ENCODE measurements at regions not wholly inside any gene's neighbourhood (a gene's known extent, or its start where the extent isn't known, plus 50 kb on each side); places are given as distances from the start of the nearest gene placed in this dataset.

DNA sequence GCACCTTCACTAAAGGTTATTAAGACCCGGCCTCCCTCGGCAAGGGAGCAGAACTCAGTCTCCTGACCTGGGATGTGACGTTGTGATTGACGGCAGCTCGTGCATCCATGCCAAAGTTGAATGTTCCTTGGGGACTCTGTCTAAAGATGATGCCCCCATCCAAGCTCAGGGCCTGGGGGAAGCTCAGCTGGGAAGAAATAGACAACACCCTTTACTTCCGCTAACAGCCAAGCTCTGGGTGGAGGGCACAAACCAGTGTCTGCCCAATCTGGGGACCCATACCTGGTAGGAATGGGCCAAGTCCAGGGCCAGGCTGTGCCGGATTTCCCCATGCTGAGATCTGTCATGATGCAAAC is 95.4 kb downstream of the RMI2 start:
- TF ChIP-seq, protein P1, sequence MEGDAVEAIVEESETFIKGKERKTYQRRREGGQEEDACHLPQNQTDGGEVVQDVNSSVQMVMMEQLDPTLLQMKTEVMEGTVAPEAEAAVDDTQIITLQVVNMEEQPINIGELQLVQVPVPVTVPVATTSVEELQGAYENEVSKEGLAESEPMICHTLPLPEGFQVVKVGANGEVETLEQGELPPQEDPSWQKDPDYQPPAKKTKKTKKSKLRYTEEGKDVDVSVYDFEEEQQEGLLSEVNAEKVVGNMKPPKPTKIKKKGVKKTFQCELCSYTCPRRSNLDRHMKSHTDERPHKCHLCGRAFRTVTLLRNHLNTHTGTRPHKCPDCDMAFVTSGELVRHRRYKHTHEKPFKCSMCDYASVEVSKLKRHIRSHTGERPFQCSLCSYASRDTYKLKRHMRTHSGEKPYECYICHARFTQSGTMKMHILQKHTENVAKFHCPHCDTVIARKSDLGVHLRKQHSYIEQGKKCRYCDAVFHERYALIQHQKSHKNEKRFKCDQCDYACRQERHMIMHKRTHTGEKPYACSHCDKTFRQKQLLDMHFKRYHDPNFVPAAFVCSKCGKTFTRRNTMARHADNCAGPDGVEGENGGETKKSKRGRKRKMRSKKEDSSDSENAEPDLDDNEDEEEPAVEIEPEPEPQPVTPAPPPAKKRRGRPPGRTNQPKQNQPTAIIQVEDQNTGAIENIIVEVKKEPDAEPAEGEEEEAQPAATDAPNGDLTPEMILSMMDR (IDR thresholded peaks at IDR 0.05; ENCODE audit: insufficient read depth, low read length) = no peak
- DNase-seq (ENCODE audit: low read depth) = no peak
- H3K4me3 ChIP-seq (ENCODE audit: low read depth, low read length) = no peak overlapping the region

DNA sequence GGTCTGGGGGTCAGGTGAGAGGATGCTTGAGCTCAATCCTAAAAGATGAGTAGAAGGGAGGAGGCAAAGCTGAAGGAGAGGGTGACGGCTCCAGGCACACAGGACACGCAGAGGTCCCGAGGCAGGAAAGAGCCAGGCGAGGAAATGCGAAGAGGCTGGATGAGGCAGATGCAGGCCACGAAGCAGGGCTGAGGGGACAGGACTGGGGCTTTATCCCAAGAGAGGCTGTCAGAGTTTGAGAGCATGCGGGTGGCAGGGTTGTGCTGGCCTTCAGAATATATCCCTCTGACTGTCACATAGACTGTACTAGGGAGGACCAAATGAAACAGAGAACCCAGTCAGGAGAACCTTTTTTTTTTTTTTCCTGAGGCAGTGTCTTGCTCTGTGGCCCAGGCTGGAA is 100.2 kb downstream of the RMI2 start:
- H3K4me3 ChIP-seq (ENCODE audit: low read depth, low read length) = no peak overlapping the region
- TF ChIP-seq, protein P1 (IDR thresholded peaks at IDR 0.05; ENCODE audit: insufficient read depth, low read length) = no peak
- no peak for DNase-seq (ENCODE audit: low read depth)

DNA sequence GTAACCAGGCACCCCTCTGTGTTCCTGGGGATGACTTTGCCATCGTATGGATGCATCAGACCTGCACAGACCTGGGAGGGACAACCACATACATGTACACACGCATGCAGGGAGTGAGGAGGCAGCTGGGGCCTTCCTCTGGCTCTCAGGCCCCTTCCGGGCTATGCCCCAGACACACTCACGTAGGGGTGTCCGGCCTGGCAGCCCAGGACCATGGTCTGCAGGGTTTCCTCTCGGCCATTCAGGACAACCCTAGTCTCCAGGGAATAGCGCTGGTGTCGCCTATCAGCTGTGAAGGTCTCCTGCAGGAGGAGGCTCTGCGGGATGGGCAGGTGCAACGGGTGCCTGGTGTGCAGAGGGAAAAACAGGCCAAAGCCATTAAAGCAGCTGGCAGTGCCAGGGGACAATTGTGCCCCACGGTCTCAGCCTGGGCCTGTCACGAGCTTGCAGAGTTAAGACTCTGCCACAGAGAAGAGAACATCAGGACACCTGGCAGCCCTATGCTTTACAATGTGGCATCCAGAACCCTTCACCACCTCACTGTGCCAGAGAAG is 101.4 kb downstream of the RMI2 start:
- no peak for DNase-seq (ENCODE audit: low read depth)
- no peak overlapping the region for H3K4me3 ChIP-seq (ENCODE audit: low read depth, low read length)
- TF ChIP-seq, protein P1 (IDR thresholded peaks at IDR 0.05; ENCODE audit: insufficient read depth, low read length) = no peak

DNA sequence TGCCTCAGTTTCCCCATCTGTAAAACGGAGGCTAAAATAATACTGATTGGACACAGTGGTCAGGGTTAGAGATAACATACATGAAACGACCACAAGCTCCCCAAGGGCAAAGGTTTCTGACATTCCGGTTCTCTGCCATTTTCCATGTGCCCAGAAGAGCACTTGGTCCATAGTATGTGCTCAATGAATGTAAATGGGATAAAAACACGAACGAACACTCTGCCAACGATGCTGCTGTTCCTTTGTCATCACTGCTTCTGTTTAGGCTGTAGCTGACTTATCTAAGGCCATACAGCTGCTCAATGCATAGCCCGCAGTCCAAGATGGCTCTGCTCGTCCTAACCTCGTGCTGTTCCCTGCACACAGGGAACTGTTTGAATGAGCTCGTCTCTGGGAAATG is 102.0 kb downstream of the RMI2 start:
- TF ChIP-seq, protein P1 (IDR thresholded peaks at IDR 0.05; ENCODE audit: insufficient read depth, low read length) = no peak
- no peak for DNase-seq (ENCODE audit: low read depth)
- H3K4me3 ChIP-seq (ENCODE audit: low read depth, low read length) = no peak overlapping the region

DNA sequence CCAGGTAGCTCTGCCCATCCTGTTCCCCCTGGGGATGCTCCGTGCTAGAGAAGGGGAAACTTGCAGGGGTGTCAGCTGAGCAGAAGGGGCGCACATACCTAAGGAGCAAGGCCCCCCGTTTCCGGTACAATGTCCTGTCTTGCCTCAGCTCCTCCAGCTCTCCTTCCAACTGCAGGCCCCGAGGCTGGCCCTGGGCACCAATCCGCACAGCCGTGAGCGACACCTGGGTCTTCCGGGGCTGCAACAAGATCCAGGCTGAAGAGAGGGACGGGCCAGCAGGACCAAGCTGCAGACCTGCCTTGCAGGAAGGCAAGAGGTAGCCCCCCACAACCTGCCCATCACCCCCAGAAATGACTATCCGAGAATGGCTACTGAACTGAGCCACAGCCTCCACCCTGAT is 102.6 kb downstream of the RMI2 start:
- DNase-seq (ENCODE audit: low read depth) = no peak
- H3K4me3 ChIP-seq (ENCODE audit: low read depth, low read length) = no peak overlapping the region
- TF ChIP-seq, protein P1 (IDR thresholded peaks at IDR 0.05; ENCODE audit: insufficient read depth, low read length) = no peak

DNA sequence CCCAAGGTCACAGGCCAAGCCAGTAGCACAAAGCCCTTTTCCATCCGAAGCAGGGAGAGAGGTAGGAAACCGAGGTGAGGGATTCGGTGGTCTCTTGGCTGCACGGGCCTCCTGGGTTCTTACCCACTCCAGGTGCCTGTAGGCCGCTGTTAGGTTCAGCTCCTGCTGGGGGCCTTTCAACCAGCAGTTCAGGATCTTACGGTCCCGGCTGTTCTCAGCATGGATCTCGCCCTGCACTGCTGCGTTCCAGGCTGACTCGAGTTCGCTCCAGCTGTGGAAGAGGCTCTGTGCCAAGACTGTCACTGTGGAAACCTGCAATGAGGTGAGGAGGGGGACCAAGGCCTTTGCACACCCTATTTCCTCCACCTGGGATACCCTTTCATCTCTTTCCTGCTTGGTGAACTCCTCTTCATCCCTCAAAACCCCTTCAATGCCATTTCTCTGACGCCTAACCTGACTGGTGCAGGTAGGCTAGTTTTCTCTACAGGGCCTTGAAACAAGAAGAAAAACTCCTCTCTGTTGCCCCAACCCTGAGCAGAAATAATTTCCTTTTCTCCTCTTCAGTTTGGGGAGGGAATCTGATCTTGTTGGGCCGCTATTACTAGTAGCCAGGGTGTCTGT is 103.6 kb downstream of the RMI2 start:
- TF ChIP-seq, protein P1 (IDR thresholded peaks at IDR 0.05; ENCODE audit: insufficient read depth, low read length) = no peak
- DNase-seq (ENCODE audit: low read depth) = no peak
- no peak overlapping the region for H3K4me3 ChIP-seq (ENCODE audit: low read depth, low read length)

DNA sequence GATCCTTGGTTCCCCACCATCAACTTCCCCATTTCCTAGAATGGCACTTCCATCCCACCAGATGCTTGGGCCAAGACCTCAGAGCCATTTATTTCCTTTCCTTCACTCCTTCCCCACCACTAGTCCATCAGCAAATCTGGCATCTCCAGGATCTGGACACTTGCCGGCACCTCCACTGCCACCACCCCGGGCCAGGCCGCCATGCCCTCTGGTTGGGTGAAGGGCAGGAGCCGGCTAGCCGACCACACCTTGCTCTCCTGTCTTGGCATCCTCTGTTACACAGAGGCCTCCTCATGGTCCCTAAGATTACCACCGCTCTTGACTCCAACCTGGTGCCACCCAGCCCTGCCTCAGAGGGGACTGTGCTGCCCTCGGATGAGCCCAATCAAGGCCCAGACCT is 104.5 kb downstream of the RMI2 start:
- H3K4me3 ChIP-seq (ENCODE audit: low read depth, low read length) = no peak overlapping the region
- TF ChIP-seq, protein P1 (IDR thresholded peaks at IDR 0.05; ENCODE audit: insufficient read depth, low read length) = no peak
- DNase-seq (ENCODE audit: low read depth) = no peak
